RWPE1 (cell line): ENCODE measurements at regions not wholly inside any gene's neighbourhood (a gene's known extent, or its start where the extent isn't known, plus 50 kb on each side); places are given as distances from the start of the nearest gene placed in this dataset.
"Not testable (repeated sequence)": the region's sequence is repeated elsewhere in the genome, so short reads cannot be mapped to it uniquely, and the experiment has no call there.

Experiments used
- CTCF ChIA-PET: fragments of 350-600 bp; sonication (Branson Sonifier 250); formaldehyde crosslinking; extraction: SDS; loops from one replicate; lab custom pipeline; 2021; lab: Yijun Ruan, JAX
- POLR2A ChIA-PET: fragments of 400-600 bp; formaldehyde crosslinking; extraction: SDS; loops from one replicate; lab custom pipeline; 2020; ENCODE audit warnings: antibody characterized with exemption; ENCODE audit not compliant: low non-redundant PET; lab: Yijun Ruan, JAX
- DNase-seq: peaks from one replicate; pipeline ENCODE4 v3.0.0; 2012; ENCODE audit warnings: low spot score
- H3K27ac ChIP-seq: fragments of 450-650 bp; 2 replicates; pipeline ENCODE4 v1.5.1; 2017
- TF ChIP-seq, protein P1 (sequence below): fragments of 450-650 bp; conservative IDR thresholded peaks from 2 replicates; pipeline ENCODE4 v1.5.1; 2017; ENCODE audit warnings: low read depth, mild to moderate bottlenecking

GRCh38 chr2:153532140-153532539 lies 53.6 kb upstream of the RPRM start:
- no peak overlapping the region for H3K27ac ChIP-seq
- ChIA-PET CTCF (interaction anchor here (0.7 kb wide), 1 partner anchor 58 kb away, joined by 4 read pairs; no protein-coding TSS in a partner anchor), POLR2A (no interaction called here)
- DNase-seq, result no peak
- TF ChIP-seq, protein P1, sequence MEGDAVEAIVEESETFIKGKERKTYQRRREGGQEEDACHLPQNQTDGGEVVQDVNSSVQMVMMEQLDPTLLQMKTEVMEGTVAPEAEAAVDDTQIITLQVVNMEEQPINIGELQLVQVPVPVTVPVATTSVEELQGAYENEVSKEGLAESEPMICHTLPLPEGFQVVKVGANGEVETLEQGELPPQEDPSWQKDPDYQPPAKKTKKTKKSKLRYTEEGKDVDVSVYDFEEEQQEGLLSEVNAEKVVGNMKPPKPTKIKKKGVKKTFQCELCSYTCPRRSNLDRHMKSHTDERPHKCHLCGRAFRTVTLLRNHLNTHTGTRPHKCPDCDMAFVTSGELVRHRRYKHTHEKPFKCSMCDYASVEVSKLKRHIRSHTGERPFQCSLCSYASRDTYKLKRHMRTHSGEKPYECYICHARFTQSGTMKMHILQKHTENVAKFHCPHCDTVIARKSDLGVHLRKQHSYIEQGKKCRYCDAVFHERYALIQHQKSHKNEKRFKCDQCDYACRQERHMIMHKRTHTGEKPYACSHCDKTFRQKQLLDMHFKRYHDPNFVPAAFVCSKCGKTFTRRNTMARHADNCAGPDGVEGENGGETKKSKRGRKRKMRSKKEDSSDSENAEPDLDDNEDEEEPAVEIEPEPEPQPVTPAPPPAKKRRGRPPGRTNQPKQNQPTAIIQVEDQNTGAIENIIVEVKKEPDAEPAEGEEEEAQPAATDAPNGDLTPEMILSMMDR, result no peak

GRCh38 chr2:153533803-153534202 lies 55.2 kb upstream of the RPRM start:
- H3K27ac ChIP-seq, DNase-seq, CTCF ChIA-PET, POLR2A ChIA-PET: not testable (repeated sequence)

DNA sequence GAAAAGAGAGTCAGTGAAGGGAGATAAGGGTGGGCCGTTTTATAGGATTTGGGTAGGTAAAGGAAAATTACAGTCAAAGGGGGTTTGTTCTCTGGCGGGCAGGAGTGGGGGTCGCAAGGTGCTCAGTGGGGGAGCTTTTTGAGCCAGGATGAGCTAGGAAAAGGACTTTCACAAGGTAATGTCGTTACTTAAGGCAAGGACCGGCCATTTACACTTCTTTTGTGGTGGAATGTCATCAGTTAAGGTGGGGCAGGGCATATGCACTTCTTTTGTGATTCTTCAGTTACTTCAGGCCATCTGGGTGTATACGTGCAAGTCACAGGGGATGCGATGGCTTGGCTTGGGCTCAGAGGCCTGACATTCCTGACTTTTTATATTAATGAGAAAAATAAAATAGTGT lies 56.0 kb upstream of the RPRM start:
- H3K27ac ChIP-seq, CTCF ChIA-PET, DNase-seq, POLR2A ChIA-PET: not testable (repeated sequence)

- POLR2A ChIA-PET, result no interaction called here
- TF ChIP-seq, protein P1, result no peak
- no peak for DNase-seq
- CTCF ChIA-PET, result no interaction called here
- H3K27ac ChIP-seq, result no peak overlapping the region
Measured at GRCh38 chr2:153536115-153536514, 57.6 kb upstream of the RPRM start.

- POLR2A ChIA-PET, H3K27ac ChIP-seq, CTCF ChIA-PET, DNase-seq: not testable (repeated sequence)
Measured at GRCh38 chr2:153538102-153538501, 59.5 kb upstream of the RPRM start.

DNA sequence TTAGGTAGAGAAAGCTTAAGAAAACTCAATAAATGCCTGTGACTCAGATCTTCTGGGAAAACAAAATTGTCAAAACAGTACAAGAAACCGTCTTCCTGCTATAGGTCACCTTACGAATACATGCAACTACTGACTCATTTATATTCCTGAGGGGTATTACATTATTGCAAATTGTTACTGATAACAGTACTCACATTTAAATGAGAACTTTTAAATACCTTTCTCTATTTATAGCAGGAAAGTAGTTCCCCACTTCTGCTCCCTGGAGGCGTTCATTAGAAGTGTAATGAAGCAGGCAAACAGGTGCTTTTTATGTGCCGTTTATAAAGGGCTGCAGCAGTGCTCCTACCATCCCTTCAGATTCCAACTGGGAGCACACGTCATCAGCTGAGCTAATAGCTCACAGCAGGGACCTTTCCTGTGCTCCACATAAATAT lies 65.1 kb upstream of the RPRM start:
- CTCF ChIA-PET, result no interaction called here
- no peak overlapping the region for H3K27ac ChIP-seq

GRCh38 chr2:153546358-153546757 lies 67.8 kb upstream of the RPRM start:
- no peak for DNase-seq
- TF ChIP-seq, protein P1, result no peak
- no peak overlapping the region for H3K27ac ChIP-seq
- ChIA-PET CTCF (no interaction called here), POLR2A (no interaction called here)

More for the DNA sequence above, 65.1 kb upstream of the RPRM start:
- TF ChIP-seq, protein P1, result no peak
- DNase-seq, result no peak
- POLR2A ChIA-PET, result no interaction called here

- ChIA-PET POLR2A (no interaction called here), CTCF (no interaction called here)
- no peak overlapping the region for H3K27ac ChIP-seq
- TF ChIP-seq, protein P1, result no peak
- DNase-seq, result no peak
Measured at GRCh38 chr2:153548536-153548935, 70.0 kb upstream of the RPRM start.
